ENCODE measurements at regions not wholly inside any gene's neighbourhood (a gene's known extent, or its start where the extent isn't known, plus 50 kb on each side); places are given as distances from the start of the nearest gene placed in this dataset.

- Histone ChIP-seq H3K9me3 (no peaks in the 10 kb centered on the region), H3K36me3 (no peaks in the 10 kb centered on the region), H3K4me3 (no peak overlapping the region), H3K27me3 (no peaks in the 10 kb centered on the region), H3K27ac (no peak overlapping the region), H3K4me1 (no peaks in the 10 kb centered on the region)
- TF ChIP-seq CTCF (IDR thresholded peaks at IDR 0.05) (no peak), POLR2A (IDR thresholded peaks at IDR 0.05) (no peak)
- intact Hi-C loops (cut with DNase I; ENCODE audit: low total_unique reads), result no loop called here
- no peak for DNase-seq
Measured at GRCh38 chr11:90822996-90823395, 600.1 kb upstream of the CHORDC1 start.

GRCh38 chr11:90818196-90818745 is 595.4 kb upstream of the CHORDC1 start:
- intact Hi-C loops (cut with DNase I; ENCODE audit: low total_unique reads), result no loop called here
- no peaks in the 10 kb centered on the region for H3K9me3 ChIP-seq

GRCh38 chr11:90809581-90809980 is 586.7 kb upstream of the CHORDC1 start:
- no peak overlapping the region for H3K4me3 ChIP-seq
- no peak for TF ChIP-seq CTCF (IDR thresholded peaks at IDR 0.05)
- no peak for TF ChIP-seq POLR2A (IDR thresholded peaks at IDR 0.05)
- H3K4me1 ChIP-seq, result no peaks in the 10 kb centered on the region
- intact Hi-C loops (cut with DNase I; ENCODE audit: low total_unique reads), result no loop called here
- no peak for DNase-seq
- H3K27ac ChIP-seq, result no peak overlapping the region
- no peaks in the 10 kb centered on the region for H3K36me3 ChIP-seq
- H3K9me3 ChIP-seq, result no peaks in the 10 kb centered on the region
- no peaks in the 10 kb centered on the region for H3K27me3 ChIP-seq

More at GRCh38 chr11:90818196-90818745, 595.4 kb upstream of the CHORDC1 start:
- Histone ChIP-seq H3K36me3 (no peaks in the 10 kb centered on the region), H3K4me1 (no peaks in the 10 kb centered on the region), H3K27ac (no peak overlapping the region), H3K27me3 (no peaks in the 10 kb centered on the region), H3K4me3 (no peak overlapping the region)
- TF ChIP-seq POLR2A (IDR thresholded peaks at IDR 0.05) (no peak), CTCF (IDR thresholded peaks at IDR 0.05) (no peak)
- no peak for DNase-seq

- no peak for DNase-seq
- no peak for TF ChIP-seq POLR2A (IDR thresholded peaks at IDR 0.05)
- no peak for TF ChIP-seq CTCF (IDR thresholded peaks at IDR 0.05)
- no peaks in the 10 kb centered on the region for H3K4me1 ChIP-seq
- intact Hi-C loops (cut with DNase I; ENCODE audit: low total_unique reads), result no loop called here
- H3K4me3 ChIP-seq, result no peak overlapping the region
- no peak overlapping the region for H3K27ac ChIP-seq
- no peaks in the 10 kb centered on the region for H3K36me3 ChIP-seq
- H3K9me3 ChIP-seq, result no peaks in the 10 kb centered on the region
- no peaks in the 10 kb centered on the region for H3K27me3 ChIP-seq
Measured at GRCh38 chr11:90805172-90805571, 582.3 kb upstream of the CHORDC1 start.

- TF ChIP-seq CTCF (IDR thresholded peaks at IDR 0.05) (no peak), POLR2A (IDR thresholded peaks at IDR 0.05) (no peak)
- DNase-seq, result no peak
- no peak overlapping the region for H3K4me3 ChIP-seq
- H3K4me1 ChIP-seq, result no peaks in the 10 kb centered on the region
- no peaks in the 10 kb centered on the region for H3K27me3 ChIP-seq
- no peaks in the 10 kb centered on the region for H3K9me3 ChIP-seq
- H3K27ac ChIP-seq, result no peak overlapping the region
- intact Hi-C loops (cut with DNase I; ENCODE audit: low total_unique reads), result no loop called here
- no peaks in the 10 kb centered on the region for H3K36me3 ChIP-seq
Measured at GRCh38 chr11:90803831-90804230, 581.0 kb upstream of the CHORDC1 start.
